MCF 10A (cell line): ENCODE measurements at regions not wholly inside any gene's neighbourhood (a gene's known extent, or its start where the extent isn't known, plus 50 kb on each side); places are given as distances from the start of the nearest gene placed in this dataset.
A peak's percentile ranks its signal among the peaks of the same experiment; 100 is the strongest.

Experiments used
- BruUV-seq: library from RNA; stranded (reverse); fragments of 400-500 nt; replicated peaks from 2 replicates; lab custom pipeline; 2021; lab: Mats Ljungman, UMichigan
- CTCF ChIA-PET: fragments of 300-600 bp; sonication (Branson Sonifier 250); formaldehyde crosslinking; extraction: SDS; loops from one replicate; lab custom pipeline; 2021; ENCODE audit warnings: antibody characterized with exemption, inconsistent platforms; lab: Yijun Ruan, JAX
- POLR2A ChIA-PET: fragments of 300-600, 350-650 bp; sonication (Branson Sonifier 250); formaldehyde crosslinking; extraction: SDS; loops from one replicate; lab custom pipeline; 2020; ENCODE audit warnings: antibody characterized with exemption, inconsistent platforms; lab: Yijun Ruan, JAX
- DNase-seq: peaks from one replicate; pipeline ENCODE4 v3.0.0-alpha.2; 2018; ENCODE audit not compliant: unreplicated experiment
- H3K27ac Mint-ChIP-seq: one replicate; pipeline ENCODE4 v1.8.0; 2022; ENCODE audit warnings: mild to moderate bottlenecking, low read depth, mixed read lengths; ENCODE audit not compliant: unreplicated experiment
- H3K27me3 Mint-ChIP-seq: one replicate; pipeline ENCODE4 v1.8.0; 2022; ENCODE audit warnings: mixed read lengths; ENCODE audit not compliant: insufficient read depth, unreplicated experiment
- H3K36me3 Mint-ChIP-seq: one replicate; pipeline ENCODE4 v1.8.0; 2022; ENCODE audit warnings: mild to moderate bottlenecking, moderate library complexity, mixed read lengths; ENCODE audit not compliant: insufficient read depth, unreplicated experiment
- H3K4me1 Mint-ChIP-seq: one replicate; pipeline ENCODE4 v1.8.0; 2022; ENCODE audit warnings: mixed read lengths; ENCODE audit not compliant: insufficient read depth, unreplicated experiment
- H3K4me3 Mint-ChIP-seq: one replicate; pipeline ENCODE4 v1.8.0; 2022; ENCODE audit warnings: mild to moderate bottlenecking, moderate library complexity, mixed read lengths; ENCODE audit not compliant: unreplicated experiment
- H3K9me3 Mint-ChIP-seq: one replicate; pipeline ENCODE4 v1.8.0; 2022; ENCODE audit warnings: mixed read lengths; ENCODE audit not compliant: unreplicated experiment
- intact Hi-C: fragments of 100-400 bp; cut with micrococcal nuclease; formaldehyde crosslinking; loops from 2 replicates; pipeline ENCODE4 v1.14.1; 2022
- TF ChIP-seq, protein P1 (sequence below): fragments of 200-600 bp; IDR thresholded peaks from one replicate; pipeline ENCODE4 v1.8.0; 2022; ENCODE audit warnings: antibody characterized with exemption, mild to moderate bottlenecking; ENCODE audit not compliant: unreplicated experiment

DNA sequence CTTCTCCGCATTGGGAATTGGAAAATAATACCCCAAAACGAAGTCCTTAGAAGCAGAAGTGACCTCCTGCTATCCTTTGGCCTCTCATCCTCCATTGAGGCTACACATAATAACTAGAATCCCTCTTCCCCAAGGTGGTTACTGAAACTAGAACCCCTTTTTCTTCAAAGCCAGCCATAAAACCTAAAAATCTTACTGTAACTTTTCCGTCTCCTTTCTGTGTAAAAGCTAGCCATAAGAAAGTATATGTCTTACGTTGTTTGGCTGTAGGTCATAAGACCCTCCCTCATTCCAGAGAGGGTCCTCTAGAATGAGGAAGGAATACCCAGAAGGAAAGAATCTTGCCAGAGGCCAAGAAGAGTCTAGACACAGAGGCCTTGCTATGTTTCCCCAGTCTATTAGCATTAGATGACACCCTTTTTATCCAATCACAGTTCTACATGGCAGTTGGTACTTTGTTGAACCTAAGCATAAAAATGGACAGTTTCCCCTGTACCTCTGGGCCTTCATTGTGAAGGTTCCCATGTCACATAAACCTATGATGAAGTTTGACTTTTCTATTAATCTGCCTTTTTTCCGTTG lies 133.9 kb upstream of the BTN3A2 start:
- no TSS peak for BruUV-seq
- Mint-ChIP-seq H3K9me3 (no peaks in the 10 kb centered on the region), H3K27ac (peak overlapping the region; percentile 17), H3K4me1 (peaks cover 32% of the 10 kb centered on the region), H3K36me3 (peaks cover 19% of the 10 kb centered on the region), H3K4me3 (no peak overlapping the region), H3K27me3 (no peaks in the 10 kb centered on the region)
- ChIA-PET POLR2A (interaction anchor here (0.7 to 2.2 kb wide), 6 partner anchors 11 to 54 kb away, joined by 3 to 15 read pairs (median 6); a partner anchor contains a TSS), CTCF (no interaction called here)
- intact Hi-C loops = no loop called here
- no peak for DNase-seq
- TF ChIP-seq, protein P1, sequence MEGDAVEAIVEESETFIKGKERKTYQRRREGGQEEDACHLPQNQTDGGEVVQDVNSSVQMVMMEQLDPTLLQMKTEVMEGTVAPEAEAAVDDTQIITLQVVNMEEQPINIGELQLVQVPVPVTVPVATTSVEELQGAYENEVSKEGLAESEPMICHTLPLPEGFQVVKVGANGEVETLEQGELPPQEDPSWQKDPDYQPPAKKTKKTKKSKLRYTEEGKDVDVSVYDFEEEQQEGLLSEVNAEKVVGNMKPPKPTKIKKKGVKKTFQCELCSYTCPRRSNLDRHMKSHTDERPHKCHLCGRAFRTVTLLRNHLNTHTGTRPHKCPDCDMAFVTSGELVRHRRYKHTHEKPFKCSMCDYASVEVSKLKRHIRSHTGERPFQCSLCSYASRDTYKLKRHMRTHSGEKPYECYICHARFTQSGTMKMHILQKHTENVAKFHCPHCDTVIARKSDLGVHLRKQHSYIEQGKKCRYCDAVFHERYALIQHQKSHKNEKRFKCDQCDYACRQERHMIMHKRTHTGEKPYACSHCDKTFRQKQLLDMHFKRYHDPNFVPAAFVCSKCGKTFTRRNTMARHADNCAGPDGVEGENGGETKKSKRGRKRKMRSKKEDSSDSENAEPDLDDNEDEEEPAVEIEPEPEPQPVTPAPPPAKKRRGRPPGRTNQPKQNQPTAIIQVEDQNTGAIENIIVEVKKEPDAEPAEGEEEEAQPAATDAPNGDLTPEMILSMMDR = no peak

DNA sequence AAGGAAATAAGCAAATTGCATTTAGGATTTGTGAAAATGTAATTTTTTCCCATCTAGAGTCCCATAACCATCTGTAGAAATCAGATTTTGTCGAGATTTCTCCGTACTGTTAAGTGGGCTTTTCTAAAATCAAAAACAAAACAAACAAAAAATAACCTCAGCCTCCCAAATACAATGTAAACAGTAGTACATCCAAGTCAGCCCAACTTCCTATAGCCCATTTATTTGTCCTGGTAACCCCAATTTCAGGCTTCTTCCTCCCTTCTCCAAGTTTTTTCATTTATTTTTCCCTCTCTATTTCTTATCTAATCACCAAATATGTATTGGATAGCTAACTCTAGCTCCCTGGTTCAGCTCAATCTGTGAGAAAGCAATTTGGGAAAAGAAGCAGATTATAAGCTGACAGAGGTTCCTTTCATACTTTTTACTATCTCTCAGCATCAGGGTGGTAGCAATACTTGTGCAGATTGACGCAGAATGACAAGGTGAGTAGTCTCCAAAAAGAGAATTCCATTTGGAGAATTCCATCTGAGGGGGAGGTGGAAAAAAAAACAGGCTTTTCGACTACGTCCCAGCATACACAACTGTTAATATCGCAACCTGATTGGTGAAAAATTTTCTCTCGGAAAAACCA lies 132.6 kb upstream of the BTN3A2 start:
- Mint-ChIP-seq H3K27ac (peak overlapping the region; percentile 41), H3K27me3 (no peaks in the 10 kb centered on the region), H3K4me1 (peaks cover 32% of the 10 kb centered on the region), H3K36me3 (peaks cover 19% of the 10 kb centered on the region), H3K9me3 (no peaks in the 10 kb centered on the region), H3K4me3 (no peak overlapping the region)
- no TSS peak for BruUV-seq
- intact Hi-C loops = no loop called here
- POLR2A ChIA-PET = interaction anchor here (1.1 to 7.0 kb wide), 10 partner anchors 9 to 112 kb away, joined by 3 to 200 read pairs (median 46); a partner anchor contains a TSS
- CTCF ChIA-PET = interaction anchor here (0.8 kb wide), 1 partner anchor 42 kb away, joined by 3 read pairs; no protein-coding TSS in a partner anchor
- TF ChIP-seq, protein P1 = no peak
- no peak for DNase-seq

DNA sequence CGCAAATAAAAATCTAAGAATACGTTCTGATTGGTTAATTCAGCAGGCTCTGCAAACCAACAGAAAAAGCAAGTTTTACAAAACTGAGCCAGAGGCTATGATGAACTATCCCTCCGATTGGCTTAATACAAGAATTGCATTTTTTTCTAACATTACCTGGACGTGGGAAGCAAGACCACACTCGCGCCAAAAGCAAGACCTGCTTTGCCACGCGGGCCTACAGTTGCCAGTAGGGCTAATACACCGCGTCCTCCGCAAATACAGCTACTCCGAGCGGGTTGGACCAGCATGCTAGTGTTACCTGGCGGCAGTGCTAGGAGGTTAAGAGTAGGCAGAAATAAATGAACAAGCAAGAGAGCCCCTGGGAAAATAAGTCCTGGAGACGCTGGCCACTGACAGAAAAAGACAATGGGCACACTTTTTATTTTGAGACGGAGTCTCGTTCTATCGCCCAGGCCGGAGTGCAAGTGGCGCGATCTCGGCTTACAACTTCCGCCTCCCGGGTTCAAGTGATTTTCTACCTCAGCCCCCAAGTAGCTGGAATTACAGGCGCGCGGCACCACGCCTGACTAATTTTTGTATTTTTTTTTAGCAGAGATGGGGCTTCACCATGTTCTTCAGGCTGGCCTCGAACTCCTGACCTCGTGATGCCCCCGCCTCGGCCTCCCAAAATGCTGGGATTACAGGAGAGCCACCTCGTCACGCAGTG lies 131.9 kb upstream of the BTN3A2 start:
- peak overlapping the region; percentile 85 for H3K27ac Mint-ChIP-seq
- intact Hi-C loops = no loop called here
- TF ChIP-seq, protein P1 = no peak
- no peaks in the 10 kb centered on the region for H3K27me3 Mint-ChIP-seq
- H3K9me3 Mint-ChIP-seq = no peaks in the 10 kb centered on the region
- no TSS peak for BruUV-seq
- peaks cover 14% of the 10 kb centered on the region for H3K36me3 Mint-ChIP-seq
- peak overlapping the region; percentile 82 for H3K4me3 Mint-ChIP-seq
- ChIA-PET CTCF (interaction anchor here (0.8 to 2.1 kb wide), 3 partner anchors 18 to 41 kb away, joined by 3 to 9 read pairs (median 3); a partner anchor contains a TSS), POLR2A (interaction anchor here (0.6 to 7.0 kb wide), 20 partner anchors 10 to 1604 kb away, joined by 3 to 200 read pairs (median 17); a partner anchor contains a TSS)
- peaks cover 32% of the 10 kb centered on the region for H3K4me1 Mint-ChIP-seq
- no peak for DNase-seq
